Neuronal stem cell (in vitro differentiated cells): ENCODE measurements at regions not wholly inside any gene's neighbourhood (a gene's known extent, or its start where the extent isn't known, plus 50 kb on each side); places are given as distances from the start of the nearest gene placed in this dataset.

Experiments used
- DNase-seq: peaks from one replicate; pipeline ENCODE4 v3.0.0-alpha.2; 2013; ENCODE audit warnings: low spot score
- H2AFZ ChIP-seq: one replicate; pipeline ENCODE4 v1.6.1; 2013; ENCODE audit warnings: mild to moderate bottlenecking, low read length, inconsistent platforms
- H2AK5ac ChIP-seq: 2 replicates; pipeline ENCODE4 v1.6.1; 2013; ENCODE audit warnings: low read depth, mild to moderate bottlenecking, inconsistent platforms, low read length, moderate library complexity, mixed read lengths
- H2BK120ac ChIP-seq: 2 replicates; pipeline ENCODE4 v1.6.1; 2013; ENCODE audit warnings: low read depth, mild to moderate bottlenecking, inconsistent platforms, low read length, moderate library complexity, mixed read lengths
- H2BK12ac ChIP-seq: one replicate; pipeline ENCODE4 v1.6.1; 2013; ENCODE audit warnings: low read length, inconsistent platforms
- H2BK15ac ChIP-seq: 2 replicates; pipeline ENCODE4 v1.6.1; 2013; ENCODE audit warnings: mild to moderate bottlenecking, low read length, inconsistent platforms, mixed read lengths
- H2BK5ac ChIP-seq: one replicate; pipeline ENCODE4 v1.6.1; 2013; ENCODE audit warnings: inconsistent platforms, mild to moderate bottlenecking, low read length, moderate library complexity
- H3K14ac ChIP-seq: one replicate; pipeline ENCODE4 v1.6.1; 2013; ENCODE audit warnings: low read length, inconsistent platforms
- H3K18ac ChIP-seq: 2 replicates; pipeline ENCODE4 v1.6.1; 2013; ENCODE audit warnings: low read length, inconsistent platforms
- H3K23ac ChIP-seq: 2 replicates; pipeline ENCODE4 v1.6.1; 2013; ENCODE audit warnings: low read depth, mild to moderate bottlenecking, mixed read lengths, low read length, inconsistent platforms; ENCODE audit not compliant: poor library complexity
- H3K27ac ChIP-seq: replicated peaks from 3 replicates; pipeline ENCODE4 v1.5.1; 2013; ENCODE audit warnings: low read length, inconsistent platforms
- H3K27me3 ChIP-seq, 3 experiments: 2 replicates each; pipeline ENCODE4 v1.6.1; 2013; ENCODE audit warnings: low read length in 3 of 3, mild to moderate bottlenecking in 2 of 3, inconsistent platforms in 1 of 3, low read depth in 1 of 3, mixed read lengths in 1 of 3, moderate library complexity in 1 of 3; ENCODE audit not compliant: control insufficient read depth in 3 of 3, insufficient read depth in 3 of 3
- H3K36me3 ChIP-seq, 2 donors: replicated peaks in 1 of 2; 2 replicates each; pipeline ENCODE4 v1.6.1; 2013; ENCODE audit warnings: low read length in 2 of 2; ENCODE audit not compliant: control insufficient read depth in 2 of 2, insufficient read depth in 2 of 2
- H3K4ac ChIP-seq: 2 replicates; pipeline ENCODE4 v1.6.1; 2013; ENCODE audit warnings: inconsistent platforms, mild to moderate bottlenecking, low read length, moderate library complexity
- H3K4me1 ChIP-seq, 2 donors: 1 replicate in 1 of 2; 2 replicates in 1 of 2; pipeline ENCODE4 v1.6.1; 2013; ENCODE audit warnings: low read length in 2 of 2, low read depth in 1 of 2; ENCODE audit not compliant: control insufficient read depth in 2 of 2, insufficient read depth in 1 of 2
- H3K4me2 ChIP-seq: one replicate; pipeline ENCODE4 v1.6.1; 2013; ENCODE audit warnings: mild to moderate bottlenecking, low read length, inconsistent platforms; ENCODE audit not compliant: insufficient read depth, poor library complexity, severe bottlenecking
- H3K4me3 ChIP-seq, 2 donors: 2 replicates each; pipeline ENCODE4 v1.5.1; 2013; ENCODE audit warnings: low read length in 2 of 2, mild to moderate bottlenecking in 2 of 2, inconsistent platforms in 1 of 2, moderate library complexity in 1 of 2
- H3K79me1 ChIP-seq: one replicate; pipeline ENCODE4 v1.6.1; 2013; ENCODE audit warnings: low read depth, mild to moderate bottlenecking, inconsistent platforms, low read length, moderate library complexity
- H3K9ac ChIP-seq: one replicate; pipeline ENCODE4 v1.6.1; 2013; ENCODE audit warnings: mild to moderate bottlenecking, low read depth, low read length, inconsistent platforms; ENCODE audit not compliant: poor library complexity
- H3K9me3 ChIP-seq, 2 donors: replicated peaks in 1 of 2; 2 replicates each; pipeline versions ENCODE3 to v1.6.1; 2013; ENCODE audit warnings: low read length in 2 of 2, mild to moderate bottlenecking in 2 of 2, inconsistent platforms in 1 of 2, low read depth in 1 of 2, mixed read lengths in 1 of 2, moderate library complexity in 1 of 2; ENCODE audit not compliant: control insufficient read depth in 2 of 2, insufficient read depth in 1 of 2
- H4K8ac ChIP-seq: one replicate; pipeline ENCODE4 v1.6.1; 2013; ENCODE audit warnings: low read depth, mild to moderate bottlenecking, inconsistent platforms, low read length, moderate library complexity
- H4K91ac ChIP-seq: one replicate; pipeline ENCODE4 v1.6.1; 2013; ENCODE audit warnings: low read length, low read depth, mild to moderate bottlenecking, inconsistent platforms; ENCODE audit not compliant: poor library complexity
- WGBS, 2 donors: extraction: QIAGEN DNeasy Blood & Tissue Kit; methylation state at CpG; one replicate each; pipeline ENCODE4 v1.1.7; 2013; ENCODE audit warnings: missing lambda C conversion rate in 2 of 2, mixed read lengths in 1 of 2; ENCODE audit not compliant: insufficient read length in 2 of 2, insufficient replicate concordance in 1 of 2; ENCODE audit errors: extremely low coverage in 2 of 2; 5-methylcytosine and 5-hydroxymethylcytosine counted together

GRCh38 chr15:92811148-92811913, 88.8 kb upstream of the CHD2 start:
- peak overlapping the region in 1 of 2 donors; percentile 70 for H3K4me3 ChIP-seq
- no peak overlapping the region for H3K23ac ChIP-seq
- H3K18ac ChIP-seq: no peak overlapping the region
- no peak overlapping the region for H2BK15ac ChIP-seq
- no peaks in the 10 kb centered on the region for H3K27me3 ChIP-seq
- peaks cover 0 to 5% of the 10 kb centered on the region in 2 donors for H3K9me3 ChIP-seq
- H3K36me3 ChIP-seq: no peaks in the 10 kb centered on the region
- H2AFZ ChIP-seq: no peak overlapping the region
- peak overlapping the region; percentile 94 for H3K27ac ChIP-seq
- H2BK12ac ChIP-seq: no peak overlapping the region
- H2BK120ac ChIP-seq: no peak overlapping the region
- no peak overlapping the region for H3K4me2 ChIP-seq
- no peak for DNase-seq
- H4K8ac ChIP-seq: no peak overlapping the region
- no peak overlapping the region for H2AK5ac ChIP-seq
- WGBS, 2 donors: no CpG with 5 or more reads among the region's 6 CpGs
- H3K4ac ChIP-seq: no peak overlapping the region
- H2BK5ac ChIP-seq: no peak overlapping the region
- H3K14ac ChIP-seq: no peak overlapping the region
- no peak overlapping the region for H3K9ac ChIP-seq
- no peaks in the 10 kb centered on the region for H3K79me1 ChIP-seq
- peaks cover 5 to 8% of the 10 kb centered on the region in 2 donors for H3K4me1 ChIP-seq
- no peak overlapping the region for H4K91ac ChIP-seq

GRCh38 chr15:92812271-92812670, 87.9 kb upstream of the CHD2 start:
- Histone ChIP-seq H3K9ac (no peak overlapping the region), H2BK5ac (no peak overlapping the region), H2AK5ac (peak overlapping the region; percentile 8), H3K23ac (no peak overlapping the region), H3K18ac (no peak overlapping the region), H2BK120ac (no peak overlapping the region), H2BK15ac (no peak overlapping the region), H3K4ac (no peak overlapping the region), H3K4me3 (no peak overlapping the region), H2AFZ (no peak overlapping the region), H3K4me1 (peaks cover 5 to 8% of the 10 kb centered on the region in 2 donors), H4K8ac (no peak overlapping the region), H3K9me3 (peaks cover 0 to 5% of the 10 kb centered on the region in 2 donors), H3K27me3 (no peaks in the 10 kb centered on the region), H2BK12ac (no peak overlapping the region), H3K4me2 (no peak overlapping the region), H3K27ac (no peak overlapping the region), H3K79me1 (no peaks in the 10 kb centered on the region), H3K36me3 (no peaks in the 10 kb centered on the region), H4K91ac (no peak overlapping the region), H3K14ac (no peak overlapping the region)
- DNase-seq: no peak
- WGBS, 2 donors: no CpG with 5 or more reads among the region's 12 CpGs

DNA sequence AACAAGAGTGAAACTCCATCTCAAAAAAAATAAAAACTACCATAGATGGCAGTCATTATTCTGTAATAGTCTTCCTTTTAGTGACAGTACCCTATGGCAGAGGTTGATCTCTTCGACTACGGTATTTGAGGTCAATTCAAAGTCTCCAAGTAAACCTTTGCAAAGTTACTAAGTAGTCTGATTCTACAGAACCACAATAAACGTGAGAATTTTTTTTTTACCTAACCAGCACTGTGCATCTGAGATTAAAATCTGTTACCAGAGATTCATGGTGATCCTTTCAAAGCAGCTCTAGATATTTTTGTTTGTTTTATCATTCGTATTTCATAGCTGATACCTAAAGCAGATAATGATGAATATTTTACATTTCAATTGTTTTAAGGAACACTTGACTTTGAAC, 86.6 kb upstream of the CHD2 start:
- DNase-seq: no peak
- Histone ChIP-seq H3K23ac (no peak overlapping the region), H3K4ac (no peak overlapping the region), H3K36me3 (no peaks in the 10 kb centered on the region), H3K79me1 (no peaks in the 10 kb centered on the region), H4K8ac (no peak overlapping the region), H2AFZ (no peak overlapping the region), H2BK120ac (no peak overlapping the region), H2BK15ac (no peak overlapping the region), H2BK5ac (no peak overlapping the region), H4K91ac (no peak overlapping the region), H3K9ac (no peak overlapping the region), H3K14ac (no peak overlapping the region), H3K4me3 (no peak overlapping the region), H3K9me3 (no peaks in the 10 kb centered on the region), H3K27me3 (no peaks in the 10 kb centered on the region), H2BK12ac (no peak overlapping the region), H3K27ac (no peak overlapping the region), H3K18ac (no peak overlapping the region), H3K4me2 (no peak overlapping the region), H2AK5ac (no peak overlapping the region), H3K4me1 (peaks cover 5 to 14% of the 10 kb centered on the region in 2 donors)
- WGBS, 2 donors: no CpG with 5 or more reads among the region's 4 CpGs

DNA sequence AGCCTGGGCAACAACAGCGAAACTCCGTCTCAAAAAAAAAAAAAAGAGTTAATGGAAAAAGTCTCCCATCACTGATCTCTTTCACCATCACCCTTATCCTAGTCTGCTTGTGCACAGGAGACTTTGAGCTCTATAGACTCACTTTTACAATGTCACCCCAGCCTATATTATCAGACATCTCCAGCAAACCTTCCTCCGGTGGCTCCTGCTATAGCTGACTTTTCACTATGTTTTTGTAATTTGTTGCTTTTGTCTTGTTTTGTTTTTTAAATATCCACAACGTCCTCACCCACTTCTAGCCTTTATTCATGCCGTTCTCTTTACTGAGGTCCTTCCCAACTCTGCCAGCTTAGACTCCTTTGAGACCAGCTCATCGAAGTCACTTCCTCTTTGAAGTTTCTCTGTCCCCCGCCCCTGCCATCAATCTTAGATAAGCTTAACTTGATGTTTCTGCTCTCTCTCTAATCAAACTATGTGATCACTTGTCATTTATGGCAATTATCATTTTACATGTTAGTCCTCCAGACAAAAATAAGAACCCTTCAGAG, 82.7 kb upstream of the CHD2 start:
- Histone ChIP-seq H2AFZ (peak overlapping the region; percentile 71), H3K27ac (no peak overlapping the region), H2AK5ac (no peak overlapping the region), H3K18ac (no peak overlapping the region), H2BK120ac (no peak overlapping the region), H4K8ac (no peak overlapping the region), H3K9ac (no peak overlapping the region), H3K27me3 (no peaks in the 10 kb centered on the region), H2BK15ac (no peak overlapping the region), H3K4me2 (no peak overlapping the region), H3K36me3 (no peaks in the 10 kb centered on the region), H3K4ac (no peak overlapping the region), H2BK12ac (no peak overlapping the region), H3K4me3 (no peak overlapping the region), H3K23ac (no peak overlapping the region), H4K91ac (no peak overlapping the region), H3K4me1 (peaks cover 13 to 21% of the 10 kb centered on the region in 2 donors), H3K14ac (no peak overlapping the region), H2BK5ac (no peak overlapping the region), H3K79me1 (no peaks in the 10 kb centered on the region), H3K9me3 (no peaks in the 10 kb centered on the region)
- no peak for DNase-seq
- WGBS, 2 donors: no CpG with 5 or more reads among the region's 7 CpGs
